Stimulated activated CD4-positive, alpha-beta T cell treated with anti-CD3 and anti-CD28 coated beads, Interleukin-4, amount 100 ng/mL, for 4 hours (primary cell): ENCODE measurements at regions not wholly inside any gene's neighbourhood (a gene's known extent, or its start where the extent isn't known, plus 50 kb on each side); places are given as distances from the start of the nearest gene placed in this dataset.
"Not testable (repeated sequence)": the region's sequence is repeated elsewhere in the genome, so short reads cannot be mapped to it uniquely, and the experiment has no call there.

Experiments used
- DNase-seq, 2 experiments: peaks; one replicate each; pipeline ENCODE4 v3.0.0-alpha.2; 2020

DNA sequence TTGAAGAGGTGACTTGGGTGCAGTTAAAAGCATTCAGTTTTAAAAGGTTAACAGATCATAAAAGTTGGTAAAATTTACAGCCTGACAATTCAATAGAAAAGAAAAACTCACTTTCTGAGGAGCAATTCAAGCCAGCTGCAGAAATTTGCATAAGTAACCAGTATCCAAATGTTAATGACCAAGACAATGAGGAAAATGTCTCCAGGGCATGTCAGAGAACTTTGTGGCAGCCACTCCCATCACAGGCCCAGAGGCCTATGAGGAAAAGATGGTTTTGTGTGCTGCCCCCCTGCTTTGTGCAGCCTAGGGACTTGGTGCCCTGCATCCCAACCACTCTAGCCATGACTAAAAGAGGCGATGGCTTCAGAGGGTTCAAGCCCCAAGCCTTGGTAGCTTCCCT, 1406.5 kb upstream of the ACO1 start:
- DNase-seq, result no peak

DNA sequence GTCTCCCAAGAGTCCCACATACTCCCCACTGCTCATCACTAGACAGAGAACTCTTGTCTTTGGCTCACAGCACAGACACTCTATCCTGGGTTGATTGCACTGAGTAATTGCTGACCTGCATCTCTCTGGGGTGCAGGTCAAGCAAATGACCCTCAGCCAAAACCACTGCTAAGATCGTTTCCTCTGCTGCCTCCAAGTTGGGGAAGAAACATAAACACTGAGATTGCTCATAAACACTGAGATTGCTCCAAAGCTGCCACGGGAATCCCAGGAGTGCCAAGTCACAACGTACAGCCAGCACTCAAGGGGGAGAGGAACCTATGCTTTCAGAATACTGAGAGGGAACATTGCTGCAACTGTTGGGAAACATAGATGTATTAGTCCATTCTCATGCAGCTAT, 1402.1 kb upstream of the ACO1 start:
- no peak for DNase-seq

DNA sequence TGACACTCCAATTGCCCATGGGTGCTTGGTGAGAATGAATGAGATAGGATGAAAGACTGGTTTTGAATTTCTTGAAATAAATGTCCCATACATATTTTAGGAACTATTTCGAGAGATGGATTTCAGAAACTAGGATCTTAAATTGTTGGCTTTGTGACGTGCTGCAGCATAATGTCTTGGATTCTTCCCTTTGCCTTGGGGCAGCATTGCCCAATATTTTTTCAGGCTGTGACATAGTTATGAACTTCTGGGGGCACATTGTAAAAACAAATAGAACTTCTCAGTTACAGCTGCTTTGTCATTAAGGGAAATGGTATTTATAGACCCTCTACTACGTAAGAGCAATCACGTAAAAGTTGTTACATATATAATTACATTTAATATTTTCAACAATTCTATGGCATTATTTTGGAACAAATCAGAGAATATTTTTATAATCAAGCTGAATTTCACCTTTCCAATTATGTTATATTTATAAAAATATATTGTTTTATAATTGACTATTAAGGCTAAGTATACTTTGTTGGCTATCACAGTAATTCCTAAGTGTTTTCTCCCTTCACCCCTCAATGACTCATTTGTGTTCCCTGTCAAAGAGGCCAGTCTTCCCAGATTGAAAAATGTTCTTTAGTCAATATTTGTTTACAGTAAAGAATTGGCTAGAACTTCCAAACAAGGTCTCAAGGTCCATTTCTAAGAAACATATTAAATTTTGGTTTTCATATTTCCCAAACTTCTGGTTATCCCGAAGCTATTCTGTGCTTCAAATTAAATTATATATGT, 1388.3 kb upstream of the ACO1 start:
- no peak for DNase-seq

DNA sequence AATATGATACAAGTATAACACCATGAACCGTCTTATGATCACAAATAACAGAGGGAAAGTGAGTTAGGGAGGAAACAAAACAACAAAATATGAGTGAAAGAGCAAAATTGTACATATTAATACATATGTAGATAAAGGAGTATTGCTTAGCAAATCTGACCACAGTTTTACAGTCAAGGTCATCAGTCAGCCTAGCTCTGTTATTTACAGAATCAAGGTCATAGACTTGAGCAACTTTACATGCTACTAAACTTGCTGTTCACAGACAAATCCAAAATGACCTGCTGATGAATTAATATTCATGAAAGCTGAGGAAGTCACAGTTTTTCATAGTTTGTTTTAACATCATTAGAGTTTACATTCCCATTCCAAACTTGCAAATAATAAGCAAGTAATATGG, 1387.7 kb upstream of the ACO1 start:
- no peak for DNase-seq

DNA sequence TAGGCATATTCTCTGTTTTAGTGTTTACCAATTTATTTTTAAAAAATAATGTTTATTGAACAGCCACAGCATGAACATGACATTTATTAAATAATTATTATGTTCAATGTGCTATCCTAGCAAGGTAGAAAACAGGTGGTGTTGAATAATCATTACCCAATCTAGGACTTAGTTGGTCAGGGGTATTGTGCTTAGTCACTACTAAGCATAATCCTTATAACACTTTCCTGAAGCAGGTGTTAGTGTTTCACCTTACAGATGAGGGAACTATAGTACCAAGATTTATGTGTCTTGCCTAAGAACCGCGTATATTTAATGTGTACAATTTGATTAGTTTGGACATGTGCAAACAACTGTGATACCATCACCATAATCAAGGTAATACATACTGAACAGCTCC, 1387.2 kb upstream of the ACO1 start:
- no peak for DNase-seq

DNA sequence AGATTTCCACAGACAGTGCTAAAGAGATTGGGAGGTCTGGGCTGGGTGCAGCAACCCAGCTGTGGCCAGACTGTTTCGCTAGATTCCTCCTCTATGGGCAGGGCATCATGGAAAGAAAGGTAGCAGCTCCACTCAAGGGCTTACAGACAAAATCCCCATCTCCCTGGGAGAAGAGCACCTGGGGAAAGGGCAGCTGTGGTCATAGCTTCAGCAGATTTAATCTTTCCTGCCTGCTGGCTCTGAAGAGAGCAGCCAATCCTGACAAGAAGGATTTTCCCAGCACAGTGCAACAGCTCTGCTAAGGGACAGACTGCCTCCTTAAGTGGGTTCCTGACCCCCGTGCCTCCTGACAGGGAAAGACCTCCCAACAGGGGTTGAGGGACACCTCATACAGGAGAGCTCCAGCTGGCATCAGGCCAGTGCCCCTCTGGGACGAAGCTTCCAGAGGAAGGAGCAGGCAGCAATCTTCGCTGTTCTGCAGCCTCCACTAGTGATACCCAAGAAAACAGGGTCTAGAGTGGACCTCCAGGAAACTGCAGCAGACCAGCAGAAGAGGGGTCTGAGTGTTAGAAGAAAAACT, 1379.3 kb upstream of the ACO1 start:
- DNase-seq, result no peak

DNA sequence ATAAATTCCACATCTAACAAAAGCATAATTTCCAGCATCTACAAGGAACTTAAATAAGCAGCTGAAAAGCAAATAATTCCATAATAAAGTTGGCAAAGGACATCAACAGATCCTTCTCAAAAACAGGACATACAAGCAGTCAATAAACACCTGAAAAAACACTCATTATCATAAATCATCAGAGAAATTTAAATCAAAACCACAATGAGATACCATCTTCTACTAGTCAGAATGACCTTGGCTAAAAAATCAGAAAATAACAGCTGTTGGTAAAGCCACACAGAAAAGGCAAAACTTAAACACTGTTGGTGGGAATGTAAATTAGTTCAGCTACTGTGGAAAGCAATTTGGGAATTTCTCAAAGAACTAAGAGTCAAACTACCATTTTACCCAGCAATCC, 1371.1 kb upstream of the ACO1 start:
- no peak for DNase-seq

DNA sequence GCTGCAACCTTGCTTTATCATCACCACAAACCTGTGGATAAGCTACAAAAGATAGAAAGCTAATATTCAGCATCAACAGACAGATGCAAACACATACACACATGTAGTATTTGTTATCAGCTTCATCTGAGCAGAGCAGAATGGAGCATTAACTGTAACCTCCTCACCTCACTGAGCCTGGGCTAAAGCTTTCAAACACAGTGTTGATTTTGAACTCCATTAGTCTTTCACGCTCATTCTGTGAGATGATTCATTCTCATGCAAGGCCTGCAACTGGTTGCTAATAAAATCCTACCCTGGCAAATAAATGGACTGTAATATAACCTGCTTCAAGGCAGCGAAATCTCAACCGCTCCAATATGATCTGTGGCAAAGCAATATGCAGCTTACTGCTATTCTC, 1360.6 kb upstream of the ACO1 start:
- no peak for DNase-seq

DNA sequence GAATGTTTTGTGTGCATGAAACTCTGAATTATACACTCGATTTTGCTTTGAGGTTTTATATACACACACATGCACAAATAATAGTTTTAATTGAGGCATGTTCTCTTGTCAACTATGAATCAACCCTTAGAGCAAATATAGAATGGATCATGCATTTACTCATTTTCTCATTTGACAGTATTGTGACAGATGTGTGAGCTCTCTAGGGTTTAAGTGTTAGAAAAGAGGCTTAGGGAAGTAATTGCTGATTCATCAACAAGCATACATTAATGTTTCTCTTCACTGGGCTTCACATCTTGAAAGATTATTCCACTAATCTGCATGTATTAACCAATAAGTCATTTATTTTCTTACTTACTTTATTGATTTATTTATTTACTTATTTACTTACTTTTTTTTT, 1356.8 kb upstream of the ACO1 start:
- DNase-seq, result no peak

DNA sequence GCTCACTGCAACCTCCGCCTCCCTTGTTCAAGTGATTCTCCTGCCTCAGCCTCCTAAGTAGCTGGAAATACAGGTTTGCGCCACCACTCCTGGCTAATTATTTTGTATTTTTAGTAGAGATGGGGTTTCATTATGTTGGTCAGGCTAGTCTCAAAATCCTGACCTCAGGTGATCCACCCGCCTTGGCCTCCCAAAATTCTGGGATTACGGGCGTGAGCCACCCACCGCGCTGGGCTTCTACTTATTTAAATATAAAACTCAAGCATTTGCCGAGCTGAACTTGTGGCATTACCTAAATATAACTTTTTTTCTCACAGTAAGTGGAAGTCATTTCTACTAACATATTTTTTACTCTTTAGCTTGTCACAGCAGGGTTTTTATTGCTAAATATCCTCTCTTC, 1356.3 kb upstream of the ACO1 start:
- DNase-seq, result no peak

DNA sequence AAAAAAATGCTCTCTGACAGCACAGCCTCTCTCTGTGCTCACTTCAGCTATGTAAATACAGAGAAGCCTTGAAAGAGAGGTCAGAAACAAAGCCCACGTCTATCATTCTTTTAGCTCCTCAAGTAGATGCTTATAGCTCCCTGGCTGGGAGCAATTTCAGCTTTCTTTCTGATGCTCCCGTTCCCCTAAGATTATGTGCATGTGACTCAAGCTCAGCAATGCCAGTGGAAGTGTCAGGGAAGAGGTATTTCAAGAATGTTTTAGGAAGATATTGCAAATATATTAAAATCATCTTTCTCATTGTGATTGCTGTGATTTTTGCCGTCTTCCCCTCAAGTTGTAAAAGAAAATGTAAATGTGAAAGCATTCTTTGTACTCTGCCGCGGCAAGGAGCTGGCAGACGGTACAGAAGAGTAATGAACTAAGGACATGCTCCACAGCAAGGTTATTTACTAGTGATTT, 1353.7 kb upstream of the ACO1 start:
- no peak for DNase-seq

DNA sequence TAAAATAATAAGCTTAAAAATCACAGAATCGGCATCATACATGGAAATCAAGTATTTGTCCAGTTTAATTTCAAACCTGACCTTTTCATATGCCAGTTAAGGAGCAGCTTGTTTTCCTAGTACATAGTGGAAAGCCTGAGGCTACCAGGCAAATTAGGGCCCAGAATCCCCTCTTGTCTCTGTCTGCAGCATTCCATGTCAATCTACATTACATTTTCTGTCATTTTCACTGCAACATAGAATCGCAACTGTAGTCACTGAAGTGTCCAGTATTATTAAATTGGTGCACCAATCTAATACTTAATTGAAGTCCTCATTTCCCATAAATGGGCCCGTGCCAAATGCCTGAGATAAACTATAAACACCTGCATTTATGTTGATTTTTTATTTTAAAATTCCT, 1352.2 kb upstream of the ACO1 start:
- no peak for DNase-seq

DNA sequence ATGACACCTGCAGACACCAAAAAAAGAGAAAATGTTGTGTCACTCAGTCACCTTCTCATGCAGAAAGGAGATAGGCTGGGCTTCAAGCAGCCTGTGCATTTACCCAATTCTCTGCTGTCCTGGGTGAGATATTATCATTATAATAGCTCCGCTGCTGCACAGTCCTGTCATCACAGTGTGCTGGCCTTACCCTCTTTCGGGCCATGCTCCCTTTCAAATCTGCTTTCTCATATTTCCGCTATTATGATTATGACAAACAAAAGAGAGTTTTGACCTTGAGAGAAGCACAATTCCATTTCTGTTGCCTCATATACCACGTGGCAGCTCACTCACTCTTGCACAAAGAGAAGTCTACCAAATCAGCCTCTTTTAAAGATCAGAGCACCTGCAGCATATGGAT, 1350.1 kb upstream of the ACO1 start:
- no peak for DNase-seq

DNA sequence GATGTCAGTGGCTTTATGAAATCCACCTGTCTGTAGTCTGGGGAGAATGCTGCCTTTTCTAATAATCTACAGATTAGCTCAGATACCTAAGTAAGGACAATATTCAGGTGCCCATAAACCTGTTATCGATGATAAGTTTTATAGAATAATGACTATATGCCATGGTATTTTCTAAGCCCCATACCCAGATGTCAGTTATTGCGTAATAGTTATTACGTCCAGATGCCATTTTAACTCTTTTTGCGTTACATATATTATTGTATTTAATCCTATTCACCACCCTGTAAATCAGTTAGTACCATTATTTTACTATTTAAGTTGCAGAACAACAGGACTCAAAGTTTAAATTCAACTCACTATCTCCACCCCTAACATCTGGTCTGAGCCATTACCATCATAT, 1343.9 kb upstream of the ACO1 start:
- DNase-seq, result no peak

DNA sequence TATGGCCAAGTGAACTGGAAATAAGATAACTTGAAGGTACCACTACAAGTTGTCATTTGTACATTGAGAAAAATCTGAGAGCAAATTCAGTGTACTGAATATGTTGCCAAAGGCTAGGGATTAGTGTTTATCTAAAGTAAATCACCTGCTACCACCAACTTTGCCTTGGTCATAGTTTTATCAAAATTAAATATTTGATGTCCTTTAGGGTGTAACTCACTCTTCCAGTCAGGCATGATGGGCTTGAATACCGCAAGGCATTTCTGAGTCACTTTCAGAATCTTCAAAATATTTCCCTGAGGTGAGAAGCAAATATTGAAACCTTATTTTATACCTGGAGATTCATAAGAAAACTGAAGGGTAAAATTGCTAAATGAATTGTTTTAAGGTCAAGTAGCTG, 1338.6 kb upstream of the ACO1 start:
- no peak for DNase-seq

DNA sequence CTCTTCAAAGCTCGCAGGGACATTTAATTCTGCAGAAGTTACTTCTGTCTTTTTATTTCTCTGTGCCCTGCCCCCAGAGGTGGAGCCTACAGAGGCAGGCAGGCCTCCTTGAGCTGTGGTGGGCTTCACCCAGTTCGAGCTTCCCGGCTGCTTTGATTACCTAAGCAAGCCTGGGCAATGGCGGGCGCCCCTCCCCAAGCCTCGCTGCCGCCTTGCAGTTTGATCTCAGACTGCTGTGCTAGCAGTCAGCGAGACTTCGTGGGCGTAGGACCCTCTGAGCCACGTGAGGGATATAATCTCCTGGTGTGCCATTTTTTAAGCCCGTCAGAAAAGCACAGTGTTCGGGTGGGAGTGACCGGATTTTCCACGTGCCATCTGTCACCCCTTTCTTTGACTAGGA, 1322.9 kb upstream of the ACO1 start:
- DNase-seq, result not testable (repeated sequence)

DNA sequence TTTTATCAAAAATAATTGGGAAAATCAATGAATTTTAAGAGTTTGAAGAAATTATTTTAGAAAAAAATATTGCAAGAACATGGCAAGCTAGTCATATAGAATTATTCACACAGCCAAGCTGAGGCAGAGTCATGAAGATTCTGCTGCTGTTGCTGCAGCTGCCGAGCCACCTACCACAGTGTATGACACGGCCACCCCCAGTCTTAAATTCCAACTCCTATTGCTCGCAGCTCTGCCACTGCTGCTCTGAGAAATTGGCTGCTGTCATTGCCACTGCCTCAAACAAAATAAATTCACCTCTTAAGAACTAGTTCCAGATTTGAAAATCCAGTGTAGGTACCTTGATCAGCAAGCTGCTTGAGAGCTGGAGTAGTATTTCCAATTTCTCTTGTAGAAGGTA, 1318.8 kb upstream of the ACO1 start:
- DNase-seq, result no peak

DNA sequence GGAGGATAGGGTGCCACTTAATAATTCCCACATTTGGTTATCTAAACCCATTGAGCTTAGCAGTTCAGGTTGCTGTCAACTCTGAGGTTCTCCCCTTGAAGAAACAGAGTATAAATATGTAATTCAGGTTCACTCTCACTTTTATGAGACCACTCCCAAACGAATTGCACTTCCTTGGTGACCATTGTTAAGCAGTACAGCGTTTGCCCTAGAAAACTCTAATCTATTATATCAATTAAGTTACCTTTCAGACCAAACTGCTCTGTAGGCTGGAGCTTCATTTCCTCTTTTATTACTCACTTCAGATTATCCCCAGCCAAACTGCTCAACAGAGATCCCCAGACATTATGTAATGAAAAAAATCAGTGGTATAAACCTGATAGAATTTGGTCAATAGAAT, 1317.0 kb upstream of the ACO1 start:
- DNase-seq, result no peak

DNA sequence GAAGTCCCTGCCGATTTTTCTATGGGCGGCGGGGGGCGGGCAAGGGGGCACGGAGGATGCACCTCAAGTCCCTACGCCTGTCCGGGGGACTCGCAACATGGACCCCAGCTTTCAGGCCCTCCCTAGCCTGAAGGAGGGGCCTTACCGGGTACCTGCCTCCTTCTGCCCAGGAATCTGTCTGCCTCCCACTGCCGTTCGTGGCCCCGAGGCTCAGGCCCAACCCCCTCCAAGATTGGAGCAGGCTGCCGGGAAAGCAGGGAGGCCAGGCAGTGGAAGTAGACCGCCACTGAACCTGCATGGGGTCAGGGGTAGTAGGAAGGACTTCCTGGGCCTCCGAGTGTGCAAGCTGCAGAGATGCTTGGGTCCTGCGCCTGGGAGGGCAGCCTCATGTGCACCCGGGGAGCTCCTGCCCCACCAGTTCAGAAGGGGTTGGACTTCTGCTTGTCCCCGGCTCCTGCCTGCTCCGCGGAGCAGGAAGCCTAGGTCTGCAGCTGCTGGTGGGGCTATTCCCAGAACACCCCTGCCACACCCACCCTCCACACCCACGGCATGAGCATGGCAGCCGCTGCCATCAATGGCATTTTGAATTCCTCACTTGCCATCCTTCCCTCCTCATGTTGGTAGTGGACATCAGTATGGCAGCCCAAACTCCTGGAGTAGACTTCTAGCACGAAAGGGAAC, 1312.7 kb upstream of the ACO1 start:
- no peak for DNase-seq

DNA sequence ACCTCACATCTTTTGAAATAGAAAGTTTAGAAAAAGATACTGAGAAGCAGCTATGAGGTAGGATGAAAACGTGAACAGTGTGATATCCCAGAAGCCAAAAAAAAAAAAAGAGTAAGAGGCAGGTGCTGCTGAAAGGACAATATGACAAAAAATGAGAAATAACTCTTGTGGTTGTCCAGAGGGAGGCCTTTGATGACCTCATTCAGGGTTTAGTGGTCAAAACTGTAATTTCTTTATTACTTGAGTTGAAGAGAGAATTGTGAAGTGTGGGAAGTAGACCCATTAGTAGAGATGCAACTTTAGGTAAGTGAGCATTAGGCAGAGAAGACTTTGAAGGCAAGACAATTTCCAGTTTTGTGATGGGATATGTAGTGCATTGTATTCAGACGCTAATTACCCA, 1306.3 kb upstream of the ACO1 start:
- DNase-seq, result no peak

DNA sequence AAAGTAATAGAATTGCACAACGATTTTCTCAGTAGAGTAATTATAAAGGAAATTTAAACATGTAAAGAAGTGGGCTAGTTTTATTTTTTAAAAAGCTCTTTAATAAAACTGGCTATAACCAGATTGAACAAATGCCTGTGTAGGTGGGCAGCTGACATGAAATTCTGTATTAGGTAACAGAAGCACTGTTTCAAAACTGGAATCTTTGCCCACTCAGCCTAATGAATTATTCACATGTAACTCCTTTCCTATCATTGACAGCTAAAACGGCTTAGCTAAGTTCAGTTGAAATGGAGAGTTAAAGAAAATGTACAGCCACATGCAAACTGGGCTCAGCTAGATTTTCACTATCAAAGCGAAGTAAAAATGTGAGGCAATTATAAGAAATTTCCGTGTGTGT, 1300.1 kb upstream of the ACO1 start:
- DNase-seq, result no peak

DNA sequence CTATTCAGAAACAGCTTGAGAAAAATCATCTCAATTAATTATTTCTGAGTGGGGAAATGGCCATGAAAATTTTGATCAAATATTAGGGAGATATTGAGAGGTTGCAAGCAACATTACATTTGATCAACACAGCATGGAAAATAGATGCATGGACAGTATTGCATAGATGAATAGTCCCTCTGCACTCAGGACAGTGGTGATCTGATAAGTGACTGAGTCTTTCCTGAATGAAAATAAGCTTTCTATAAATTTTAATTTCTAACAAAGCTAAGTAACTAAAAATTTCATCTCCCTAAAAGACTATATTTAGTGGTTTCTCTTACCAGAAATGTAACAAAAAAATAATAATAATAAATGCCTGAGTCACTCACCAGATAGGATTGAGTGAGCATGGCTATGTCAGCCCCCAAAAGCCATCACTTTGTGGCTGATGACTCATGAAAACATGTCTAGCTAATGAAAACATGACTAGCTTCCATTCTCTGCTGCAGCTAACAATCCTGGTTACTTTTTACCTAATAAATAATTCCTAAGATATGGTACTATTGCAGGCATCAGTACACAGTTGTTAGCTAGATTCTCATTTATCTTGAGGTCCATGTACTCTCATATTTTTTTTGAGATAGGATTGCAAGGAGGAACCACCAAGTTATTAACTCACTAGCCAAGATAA, 1294.8 kb upstream of the ACO1 start:
- no peak for DNase-seq

DNA sequence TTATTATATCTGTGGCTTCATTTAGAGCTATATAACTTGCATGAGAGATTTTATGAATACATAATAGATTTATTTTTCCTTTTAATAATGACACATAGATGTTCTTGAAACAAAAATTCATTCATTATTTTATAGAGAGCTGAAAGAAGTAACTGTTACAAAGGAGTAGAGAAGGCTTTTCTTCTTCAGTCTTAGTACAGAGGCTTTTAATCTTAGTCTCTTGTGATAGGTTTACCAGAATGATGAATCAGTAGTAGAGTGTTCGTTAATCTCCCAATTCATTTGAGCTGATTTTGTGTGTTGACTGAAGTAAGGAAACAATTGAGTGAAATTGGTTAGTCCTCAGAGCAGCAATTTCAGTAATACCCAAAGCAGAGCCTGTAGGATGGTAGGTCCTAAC, 1284.1 kb upstream of the ACO1 start:
- no peak for DNase-seq

DNA sequence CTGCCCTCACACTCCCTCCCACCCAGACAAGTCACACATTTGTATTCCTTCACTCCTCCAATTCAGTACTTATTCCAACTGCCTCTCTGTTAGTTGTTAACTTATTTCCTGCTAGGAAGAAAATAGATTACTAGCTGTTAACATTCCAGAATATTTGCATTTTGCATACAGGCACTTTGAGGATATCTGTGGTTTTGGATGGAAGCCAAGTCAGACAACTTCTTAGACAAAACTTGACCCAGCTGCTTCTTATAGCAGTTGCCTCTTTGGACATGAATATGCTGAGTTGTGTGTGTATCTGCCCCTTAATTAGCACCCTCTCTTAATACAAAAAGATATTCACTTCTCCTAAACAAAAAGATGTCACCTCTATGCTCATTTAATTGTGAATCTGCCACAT, 1280.6 kb upstream of the ACO1 start:
- no peak for DNase-seq
